ENCODE measurements at regions not wholly inside any gene's neighbourhood (a gene's known extent, or its start where the extent isn't known, plus 50 kb on each side); places are given as distances from the start of the nearest gene placed in this dataset.

DNA sequence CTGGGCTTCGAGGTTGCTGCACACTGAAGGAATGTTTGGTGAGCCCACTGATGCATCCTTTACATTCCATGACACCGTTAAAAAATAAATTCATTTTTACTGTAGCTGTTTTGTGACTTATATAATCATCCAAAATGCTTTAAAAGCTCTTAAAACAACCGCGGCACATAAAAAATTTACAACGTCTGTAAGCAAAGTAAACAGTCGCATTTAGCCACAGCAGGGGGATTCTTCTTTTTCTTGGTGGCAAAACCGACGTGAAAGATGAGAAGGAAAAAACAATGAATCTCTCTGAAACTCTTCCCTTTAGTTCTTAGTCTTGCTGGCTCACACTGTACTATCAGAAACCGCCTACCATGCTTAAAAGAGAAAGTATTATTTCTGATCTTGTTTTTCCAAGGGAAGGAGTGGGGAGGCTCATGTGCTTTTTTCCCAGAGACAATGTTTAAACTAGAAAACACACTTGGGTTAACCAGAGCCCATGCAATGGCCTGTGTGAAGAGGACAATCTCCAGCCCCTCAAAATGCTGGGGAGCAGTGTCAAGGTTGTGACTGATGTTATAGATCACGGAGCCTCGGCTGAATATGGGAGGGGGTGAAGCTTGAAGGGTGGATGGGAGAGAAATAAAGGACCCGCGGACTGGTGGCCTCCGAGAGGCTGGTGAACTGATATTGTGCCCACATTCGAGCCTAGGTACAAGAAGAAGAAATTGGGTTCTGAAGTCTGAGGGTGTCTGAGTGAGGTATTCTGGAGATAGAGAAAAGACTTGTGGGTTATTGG lies 91.1 kb downstream of the IRF8 start:
- DNase-seq, result no peak
- Mint-ChIP-seq H3K36me3 (ENCODE audit: unreplicated experiment) (peaks cover 6% of the 10 kb centered on the region), H3K27me3 (ENCODE audit: unreplicated experiment) (peaks cover 7% of the 10 kb centered on the region), H3K9me3 (ENCODE audit: unreplicated experiment) (no peaks in the 10 kb centered on the region), H3K4me3 (ENCODE audit: unreplicated experiment) (no peak overlapping the region), H3K27ac (ENCODE audit: unreplicated experiment) (no peak overlapping the region), H3K4me1 (ENCODE audit: low read depth, unreplicated experiment) (peaks cover 13% of the 10 kb centered on the region)
- TF ChIP-seq CTCF (IDR thresholded peaks at IDR 0.05; ENCODE audit: partially characterized antibody, unreplicated experiment), result no peak

- Mint-ChIP-seq H3K27ac (ENCODE audit: unreplicated experiment) (no peak overlapping the region), H3K36me3 (ENCODE audit: unreplicated experiment) (peaks cover 6% of the 10 kb centered on the region), H3K27me3 (ENCODE audit: unreplicated experiment) (peaks cover 7% of the 10 kb centered on the region), H3K4me1 (ENCODE audit: low read depth, unreplicated experiment) (peaks cover 15% of the 10 kb centered on the region), H3K4me3 (ENCODE audit: unreplicated experiment) (no peak overlapping the region), H3K9me3 (ENCODE audit: unreplicated experiment) (no peaks in the 10 kb centered on the region)
- no peak for DNase-seq
- TF ChIP-seq CTCF (IDR thresholded peaks at IDR 0.05; ENCODE audit: partially characterized antibody, unreplicated experiment), result no peak
These were observed 91.9 kb downstream of the IRF8 start for GRCh38 chr16:85990861-85991301.

- no peaks in the 10 kb centered on the region for H3K9me3 Mint-ChIP-seq (ENCODE audit: unreplicated experiment)
- no peak overlapping the region for H3K4me3 Mint-ChIP-seq (ENCODE audit: unreplicated experiment)
- peaks cover 7% of the 10 kb centered on the region for H3K27me3 Mint-ChIP-seq (ENCODE audit: unreplicated experiment)
- DNase-seq, result no peak
- no peak for TF ChIP-seq CTCF (IDR thresholded peaks at IDR 0.05; ENCODE audit: partially characterized antibody, unreplicated experiment)
- peak overlapping the region; percentile 48 for H3K27ac Mint-ChIP-seq (ENCODE audit: unreplicated experiment)
- H3K4me1 Mint-ChIP-seq (ENCODE audit: low read depth, unreplicated experiment), result peaks cover 15% of the 10 kb centered on the region
- peaks cover 6% of the 10 kb centered on the region for H3K36me3 Mint-ChIP-seq (ENCODE audit: unreplicated experiment)
These were observed 92.5 kb downstream of the IRF8 start for GRCh38 chr16:85991425-85991824.

- H3K4me1 Mint-ChIP-seq (ENCODE audit: low read depth, unreplicated experiment), result peaks cover 11% of the 10 kb centered on the region
- peaks cover 6% of the 10 kb centered on the region for H3K36me3 Mint-ChIP-seq (ENCODE audit: unreplicated experiment)
- H3K9me3 Mint-ChIP-seq (ENCODE audit: unreplicated experiment), result no peaks in the 10 kb centered on the region
- peaks cover 7% of the 10 kb centered on the region for H3K27me3 Mint-ChIP-seq (ENCODE audit: unreplicated experiment)
- H3K27ac Mint-ChIP-seq (ENCODE audit: unreplicated experiment), result no peak overlapping the region
- TF ChIP-seq CTCF (IDR thresholded peaks at IDR 0.05; ENCODE audit: partially characterized antibody, unreplicated experiment), result no peak
- DNase-seq, result no peak
- H3K4me3 Mint-ChIP-seq (ENCODE audit: unreplicated experiment), result no peak overlapping the region
These were observed 92.9 kb downstream of the IRF8 start for GRCh38 chr16:85991856-85992255.

DNA sequence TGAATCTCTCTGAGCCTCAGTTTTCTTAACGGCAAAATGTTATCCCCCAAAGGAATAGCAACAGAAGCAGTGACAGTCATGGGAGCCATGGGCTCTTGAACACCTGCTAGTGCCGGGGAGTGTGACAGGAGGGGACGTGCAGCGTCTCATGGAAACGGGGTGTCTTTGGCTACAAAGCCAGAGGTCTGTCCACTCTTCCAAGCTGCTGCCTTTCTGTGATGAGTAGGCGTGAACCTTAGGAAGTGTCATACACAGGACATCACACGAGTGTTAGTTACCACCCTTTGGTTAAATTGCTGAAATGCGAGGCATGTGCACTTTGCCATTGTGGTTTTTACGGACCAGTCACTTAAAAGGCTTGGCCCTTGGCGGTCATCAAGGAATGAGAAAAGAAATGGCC lies 93.4 kb downstream of the IRF8 start:
- no peak overlapping the region for H3K27ac Mint-ChIP-seq (ENCODE audit: unreplicated experiment)
- peaks cover 11% of the 10 kb centered on the region for H3K4me1 Mint-ChIP-seq (ENCODE audit: low read depth, unreplicated experiment)
- H3K36me3 Mint-ChIP-seq (ENCODE audit: unreplicated experiment), result peaks cover 6% of the 10 kb centered on the region
- H3K9me3 Mint-ChIP-seq (ENCODE audit: unreplicated experiment), result no peaks in the 10 kb centered on the region
- no peak overlapping the region for H3K4me3 Mint-ChIP-seq (ENCODE audit: unreplicated experiment)
- H3K27me3 Mint-ChIP-seq (ENCODE audit: unreplicated experiment), result peaks cover 7% of the 10 kb centered on the region
- no peak for DNase-seq
- no peak for TF ChIP-seq CTCF (IDR thresholded peaks at IDR 0.05; ENCODE audit: partially characterized antibody, unreplicated experiment)

Data from glutamatergic neuron (in vitro differentiated cells).